OCI-LY7 (cell line): ENCODE measurements at regions not wholly inside any gene's neighbourhood (a gene's known extent, or its start where the extent isn't known, plus 50 kb on each side); places are given as distances from the start of the nearest gene placed in this dataset.

Experiments
- EZH2phosphoT487 ChIP-seq: fragments of 200-600 bp; sonication (generic); IDR thresholded peaks from 2 replicates; pipeline ENCODE4 v1.6.1; 2018; ENCODE audit warnings: low read depth, borderline replicate concordance, mild to moderate bottlenecking, mixed run types, antibody characterized with exemption, low read length, moderate library complexity, mixed read lengths
- TF ChIP-seq, protein P1 (sequence below): fragments of 200-600 bp; sonication (generic); conservative IDR thresholded peaks from 2 replicates; pipeline ENCODE4 v1.5.1; 2014; ENCODE audit warnings: mild to moderate bottlenecking, antibody characterized with exemption, low read length, moderate library complexity, mixed read lengths

DNA sequence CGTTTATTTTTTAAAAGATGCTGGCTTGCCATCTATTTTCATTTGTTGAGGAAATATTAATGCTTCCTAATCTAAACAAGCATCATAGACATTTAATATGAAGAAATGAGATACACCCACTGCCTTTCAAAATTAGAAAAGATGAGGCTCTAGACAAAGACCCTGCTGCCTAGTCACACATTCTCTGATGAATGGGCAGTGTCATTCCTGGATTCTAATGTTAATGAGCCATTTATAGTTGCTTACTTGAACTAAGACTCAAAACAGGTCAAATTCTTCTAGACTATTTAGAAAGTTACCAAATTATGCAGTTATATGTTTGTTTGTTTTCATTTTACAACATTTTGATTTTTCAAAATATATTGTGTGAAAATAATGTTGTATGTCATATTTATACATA, 237.6 kb downstream of the CDH7 start:
- TF ChIP-seq, protein P1, sequence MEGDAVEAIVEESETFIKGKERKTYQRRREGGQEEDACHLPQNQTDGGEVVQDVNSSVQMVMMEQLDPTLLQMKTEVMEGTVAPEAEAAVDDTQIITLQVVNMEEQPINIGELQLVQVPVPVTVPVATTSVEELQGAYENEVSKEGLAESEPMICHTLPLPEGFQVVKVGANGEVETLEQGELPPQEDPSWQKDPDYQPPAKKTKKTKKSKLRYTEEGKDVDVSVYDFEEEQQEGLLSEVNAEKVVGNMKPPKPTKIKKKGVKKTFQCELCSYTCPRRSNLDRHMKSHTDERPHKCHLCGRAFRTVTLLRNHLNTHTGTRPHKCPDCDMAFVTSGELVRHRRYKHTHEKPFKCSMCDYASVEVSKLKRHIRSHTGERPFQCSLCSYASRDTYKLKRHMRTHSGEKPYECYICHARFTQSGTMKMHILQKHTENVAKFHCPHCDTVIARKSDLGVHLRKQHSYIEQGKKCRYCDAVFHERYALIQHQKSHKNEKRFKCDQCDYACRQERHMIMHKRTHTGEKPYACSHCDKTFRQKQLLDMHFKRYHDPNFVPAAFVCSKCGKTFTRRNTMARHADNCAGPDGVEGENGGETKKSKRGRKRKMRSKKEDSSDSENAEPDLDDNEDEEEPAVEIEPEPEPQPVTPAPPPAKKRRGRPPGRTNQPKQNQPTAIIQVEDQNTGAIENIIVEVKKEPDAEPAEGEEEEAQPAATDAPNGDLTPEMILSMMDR, result no peak
- TF ChIP-seq EZH2phosphoT487, result no peak
